Tibial nerve (tissue), 4 donors: ENCODE measurements at regions not wholly inside any gene's neighbourhood (a gene's known extent, or its start where the extent isn't known, plus 50 kb on each side); places are given as distances from the start of the nearest gene placed in this dataset.

Source experiments
- DNase-seq, 2 donors: peaks; one replicate each; pipeline ENCODE4 v3.0.0-alpha.2; 2019; ENCODE audit warnings: low spot score in 2 of 2
- H3K27ac ChIP-seq, 4 donors: fragments of 200-600 bp; sonication (generic) in 3 of 4; one replicate each; pipeline ENCODE4 v1.5.1; 2017 to 2019; ENCODE audit warnings: mild to moderate bottlenecking in 1 of 4
- H3K27me3 ChIP-seq, 2 donors: fragments of 200-600 bp; sonication (generic) in 1 of 2; one replicate each; pipeline versions ENCODE4 v1.5.1 to v1.6.0; 2017 to 2019
- H3K36me3 ChIP-seq, 3 donors: fragments of 200-600 bp; sonication (generic); one replicate each; pipeline ENCODE4 v1.5.1; 2018 to 2019
- H3K4me1 ChIP-seq, 4 donors: fragments of 200-600 bp; sonication (generic) in 3 of 4; one replicate each; pipeline ENCODE4 v1.5.1; 2017 to 2019
- H3K4me3 ChIP-seq, 4 donors: fragments of 200-600 bp; sonication (generic) in 3 of 4; one replicate each; pipeline ENCODE4 v1.5.1; 2017 to 2019; ENCODE audit warnings: mild to moderate bottlenecking in 1 of 4, moderate library complexity in 1 of 4
- H3K9me3 ChIP-seq, 4 donors: fragments of 200-600 bp; sonication (generic) in 3 of 4; one replicate each; pipeline ENCODE4 v1.5.1; 2017 to 2019
- CTCF ChIP-seq, 5 experiments: fragments of 200-600 bp in 3 of 5; fragments of 450-650 bp in 2 of 5; sonication (generic) in 3 of 5; IDR thresholded peaks; one replicate each; pipeline ENCODE4 v1.5.1; 2016 to 2019; ENCODE audit warnings: antibody characterized with exemption in 5 of 5, mild to moderate bottlenecking in 3 of 5, moderate library complexity in 2 of 5
- EP300 ChIP-seq, 2 donors: sonication (generic); formaldehyde crosslinking; IDR thresholded peaks; one replicate each; pipeline ENCODE4 v1.6.1; 2017; ENCODE audit warnings: antibody characterized with exemption in 2 of 2, mild to moderate bottlenecking in 1 of 2
- POLR2A ChIP-seq, 2 donors: fragments of 450-650 bp; IDR thresholded peaks; one replicate each; pipeline ENCODE4 v1.6.1; 2017; ENCODE audit warnings: antibody characterized with exemption in 2 of 2, mild to moderate bottlenecking in 2 of 2, moderate library complexity in 2 of 2
- WGBS, 2 donors: methylation state at CpG; one replicate each; pipeline ENCODE4 v1.1.5; 2018; 5-methylcytosine and 5-hydroxymethylcytosine counted together

GRCh38 chr2:196245378-196246140, 74.2 kb upstream of the STK17B start:
- 70 to 86% methylated on average over 4 of the region's 4 CpGs for WGBS, 2 donors
- Histone ChIP-seq H3K36me3 (no peaks in the 10 kb centered on the region), H3K9me3 (no peaks in the 10 kb centered on the region), H3K27ac (no peak overlapping the region), H3K27me3 (no peaks in the 10 kb centered on the region), H3K4me1 (peaks cover 0 to 29% (median 12%) of the 10 kb centered on the region in 4 donors), H3K4me3 (no peak overlapping the region)
- no peak for DNase-seq
- TF ChIP-seq CTCF (IDR thresholded peaks at IDR 0.05): no peak
- no peak for TF ChIP-seq POLR2A (IDR thresholded peaks at IDR 0.05)
- no peak for TF ChIP-seq EP300 (IDR thresholded peaks at IDR 0.05)

- no peak for DNase-seq
- WGBS, 2 donors: 72 to 75% methylated on average over 8 of the region's 8 CpGs
- no peak for TF ChIP-seq CTCF (IDR thresholded peaks at IDR 0.05)
- peak in 1 of 2 donors; percentile 49 for TF ChIP-seq EP300 (IDR thresholded peaks at IDR 0.05)
Measured at GRCh38 chr2:196247114-196247975, 76.0 kb upstream of the STK17B start.

GRCh38 chr2:196247976-196248280, 76.5 kb upstream of the STK17B start:
- no peak for TF ChIP-seq POLR2A (IDR thresholded peaks at IDR 0.05)
- WGBS, 2 donors: 58 to 61% methylated on average over 3 of the region's 3 CpGs
- no peaks in the 10 kb centered on the region for H3K36me3 ChIP-seq
- DNase-seq: no peak
- peaks cover 0 to 21% (median 12%) of the 10 kb centered on the region in 4 donors for H3K4me1 ChIP-seq
- H3K9me3 ChIP-seq: no peaks in the 10 kb centered on the region
- H3K4me3 ChIP-seq: no peak overlapping the region
- no peaks in the 10 kb centered on the region for H3K27me3 ChIP-seq
- peak overlapping the region in 3 of 4 donors; percentile 15 to 53 (median 47) for H3K27ac ChIP-seq

More at GRCh38 chr2:196247114-196247975, 76.0 kb upstream of the STK17B start:
- H3K36me3 ChIP-seq: no peaks in the 10 kb centered on the region
- H3K27me3 ChIP-seq: no peaks in the 10 kb centered on the region
- H3K9me3 ChIP-seq: no peaks in the 10 kb centered on the region
- no peak overlapping the region for H3K4me3 ChIP-seq
- H3K27ac ChIP-seq: peak overlapping the region in 3 of 4 donors; percentile 15 to 53 (median 47)
- peaks cover 0 to 21% (median 12%) of the 10 kb centered on the region in 4 donors for H3K4me1 ChIP-seq

- Histone ChIP-seq H3K27me3 (no peaks in the 10 kb centered on the region), H3K27ac (peak overlapping the region in 2 of 4 donors; percentile 47 to 53), H3K4me1 (peaks cover 0 to 21% (median 12%) of the 10 kb centered on the region in 4 donors), H3K9me3 (no peaks in the 10 kb centered on the region), H3K36me3 (peaks cover 0 to 3% (median 0%) of the 10 kb centered on the region in 3 donors), H3K4me3 (no peak overlapping the region)
- no peak for TF ChIP-seq CTCF (IDR thresholded peaks at IDR 0.05)
- no peak for TF ChIP-seq EP300 (IDR thresholded peaks at IDR 0.05)
- no peak for TF ChIP-seq POLR2A (IDR thresholded peaks at IDR 0.05)
- 47 to 61% methylated on average over 1 of the region's 1 CpG for WGBS, 2 donors
- no peak for DNase-seq
Measured at GRCh38 chr2:196248467-196249094, 77.2 kb upstream of the STK17B start.

GRCh38 chr2:196249171-196249570, 77.8 kb upstream of the STK17B start:
- Histone ChIP-seq H3K9me3 (no peaks in the 10 kb centered on the region), H3K4me1 (peaks cover 0 to 21% (median 12%) of the 10 kb centered on the region in 4 donors), H3K4me3 (no peak overlapping the region), H3K36me3 (peaks cover 0 to 3% (median 0%) of the 10 kb centered on the region in 3 donors), H3K27ac (peak overlapping the region in 2 of 4 donors; percentile 42 to 47), H3K27me3 (no peaks in the 10 kb centered on the region)
- DNase-seq: no peak
- 0 to 82% methylated on average over 1 of the region's 1 CpG for WGBS, 2 donors
- no peak for TF ChIP-seq POLR2A (IDR thresholded peaks at IDR 0.05)
- no peak for TF ChIP-seq EP300 (IDR thresholded peaks at IDR 0.05)
- no peak for TF ChIP-seq CTCF (IDR thresholded peaks at IDR 0.05)
